Activated CD4-positive, alpha-beta T cell treated with anti-CD3 and anti-CD28 coated beads for 24 hours (primary cell): ENCODE measurements at regions not wholly inside any gene's neighbourhood (a gene's known extent, or its start where the extent isn't known, plus 50 kb on each side); places are given as distances from the start of the nearest gene placed in this dataset.
"Not testable (repeated sequence)": the region's sequence is repeated elsewhere in the genome, so short reads cannot be mapped to it uniquely, and the experiment has no call there.

Source experiments
- DNase-seq, 2 donors: peaks; one replicate each; pipeline ENCODE4 v3.0.0-alpha.2; 2020; ENCODE audit warnings: low read depth in 2 of 2

DNA sequence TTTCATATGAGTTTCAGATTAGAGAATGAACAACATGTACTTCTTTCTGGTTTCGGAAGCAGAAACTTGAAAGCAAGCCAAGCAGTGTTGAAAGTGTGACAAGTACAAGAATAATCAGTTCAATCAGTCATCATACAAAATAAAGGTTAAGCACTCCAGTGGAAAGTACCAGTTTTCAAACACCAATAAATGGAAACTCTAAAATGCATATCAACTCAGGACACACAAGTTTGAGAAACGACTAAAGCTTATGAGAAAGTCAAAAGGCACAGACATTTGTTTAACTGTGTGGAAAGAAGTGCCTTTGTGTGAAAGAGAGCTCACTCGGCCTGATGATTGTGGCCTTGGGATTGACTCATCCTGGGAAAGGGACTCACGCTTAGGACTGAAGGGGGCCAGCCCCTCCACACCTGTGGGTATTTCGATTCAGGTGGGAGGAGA, 60.6 kb upstream of the AKR1C1 start:
- DNase-seq: peak in 1 of 2 donors; percentile 8

DNA sequence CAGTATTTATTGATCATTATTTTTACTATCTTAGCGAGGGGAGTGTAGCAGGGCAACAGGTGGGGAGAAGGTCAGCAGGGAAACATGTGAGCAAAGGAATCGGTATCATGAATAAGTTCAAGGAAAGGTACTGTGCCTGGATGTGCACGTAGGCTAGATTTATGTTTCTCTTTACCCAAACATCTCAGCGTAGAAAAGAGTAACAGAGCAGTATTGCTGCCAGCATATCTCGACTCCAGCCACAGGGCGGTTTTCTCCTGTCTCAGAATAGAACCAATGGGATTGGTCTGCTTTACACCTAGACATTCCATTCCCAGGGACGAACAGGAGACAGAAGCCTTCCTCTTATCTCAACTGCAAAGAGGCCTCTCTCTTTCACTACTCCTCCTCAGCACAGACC, 60.1 kb upstream of the AKR1C1 start:
- not testable (repeated sequence) for DNase-seq

DNA sequence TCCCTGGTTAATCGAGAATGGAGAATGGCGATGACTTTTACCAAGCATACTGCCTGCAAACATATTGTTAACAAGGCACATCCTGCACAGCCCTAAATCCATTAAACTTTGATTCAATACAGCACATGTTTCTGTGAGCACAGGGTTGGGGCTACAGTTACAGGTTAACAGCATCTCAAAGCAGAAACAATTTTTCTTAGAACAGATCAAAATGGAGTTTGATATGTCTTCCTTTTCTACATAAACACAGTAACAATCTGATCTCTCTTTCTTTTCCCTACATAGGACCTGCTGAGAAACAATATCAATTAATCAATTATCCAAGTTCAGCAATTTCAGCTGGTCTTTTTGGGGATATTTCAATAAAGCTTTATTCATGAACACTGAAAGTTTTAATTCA, 59.5 kb upstream of the AKR1C1 start:
- not testable (repeated sequence) for DNase-seq

DNA sequence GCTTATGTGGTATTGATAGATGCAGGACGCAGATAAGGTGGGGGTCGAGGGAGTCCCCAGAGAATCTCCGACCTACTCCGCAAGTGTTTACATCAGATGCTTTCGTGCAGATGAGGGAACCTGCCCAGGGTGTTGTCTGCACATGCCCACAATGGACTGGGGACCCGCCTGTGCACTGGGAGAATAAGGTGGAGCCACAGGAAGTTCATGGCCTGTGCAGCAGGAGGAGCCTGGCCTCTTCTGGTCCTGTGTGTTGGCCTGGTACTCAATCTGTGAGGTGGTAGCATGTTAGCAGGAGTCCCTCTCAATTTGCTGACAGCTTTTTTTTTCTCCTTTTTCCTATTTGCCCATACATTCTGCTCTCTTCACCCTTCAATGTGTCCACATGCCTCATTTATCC, 54.1 kb upstream of the AKR1C1 start:
- DNase-seq: no peak
